RCC 7860 (cell line): ENCODE measurements at regions not wholly inside any gene's neighbourhood (a gene's known extent, or its start where the extent isn't known, plus 50 kb on each side); places are given as distances from the start of the nearest gene placed in this dataset.
"Not testable (repeated sequence)": the region's sequence is repeated elsewhere in the genome, so short reads cannot be mapped to it uniquely, and the experiment has no call there.

Experiments
- DNase-seq: peaks from one replicate; pipeline ENCODE4 v3.0.0-alpha.2; 2015; ENCODE audit warnings: low spot score
- FAIRE-seq: peaks from 2 replicates; lab custom pipeline; 2012; peaks lifted over from hg19 to GRCh38; lab: Jason Lieb, UNC

DNA sequence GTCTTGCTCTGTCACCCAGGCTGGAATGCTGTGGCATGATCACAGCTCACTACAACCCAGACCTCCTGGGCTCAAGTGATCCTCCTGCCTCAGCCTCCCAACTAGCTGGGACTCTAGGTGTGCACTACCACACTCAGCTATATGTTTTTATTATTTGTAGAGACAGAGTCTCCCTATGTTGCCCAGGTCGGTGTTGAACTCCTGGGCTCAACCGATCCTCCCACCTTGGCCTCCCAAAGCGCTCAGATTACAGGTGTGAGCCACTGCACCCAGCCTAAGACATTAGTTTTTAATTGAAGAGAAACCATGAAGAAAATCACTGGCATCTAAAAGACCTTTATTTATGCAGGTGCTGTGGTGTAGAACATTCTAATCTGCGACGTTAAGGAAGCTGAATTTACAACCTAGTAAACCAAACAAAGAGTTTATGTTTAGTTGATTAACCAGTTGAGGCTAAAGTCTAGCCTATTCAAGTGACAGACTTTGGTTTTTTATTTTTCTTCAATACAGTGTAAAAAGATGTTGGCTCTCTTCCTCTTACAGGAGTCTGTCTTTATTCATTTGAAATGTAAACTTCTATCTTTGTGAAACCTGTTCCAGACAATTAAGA is 52.5 kb upstream of the NBL1 start:
- no peak for DNase-seq
- FAIRE-seq: no peak

DNA sequence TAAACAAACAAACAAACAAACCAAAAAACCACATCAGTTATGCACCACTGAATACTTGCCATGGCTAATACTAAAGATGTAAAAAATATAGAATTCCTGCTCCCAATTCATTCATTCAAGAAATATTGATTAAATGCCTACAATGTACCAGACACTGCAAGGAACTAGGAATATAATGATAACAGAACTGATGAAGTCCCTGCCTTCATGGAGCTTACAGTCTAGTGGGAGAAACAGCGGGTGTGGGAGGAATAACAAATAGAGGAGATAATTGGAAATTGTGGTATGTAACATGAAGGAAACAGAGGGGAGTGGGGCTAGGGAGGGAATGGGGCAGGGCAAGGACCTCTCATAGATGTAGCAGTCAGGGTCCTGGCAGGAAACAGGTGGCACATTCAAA is 58.6 kb upstream of the NBL1 start:
- FAIRE-seq (no peak), DNase-seq (no peak)

DNA sequence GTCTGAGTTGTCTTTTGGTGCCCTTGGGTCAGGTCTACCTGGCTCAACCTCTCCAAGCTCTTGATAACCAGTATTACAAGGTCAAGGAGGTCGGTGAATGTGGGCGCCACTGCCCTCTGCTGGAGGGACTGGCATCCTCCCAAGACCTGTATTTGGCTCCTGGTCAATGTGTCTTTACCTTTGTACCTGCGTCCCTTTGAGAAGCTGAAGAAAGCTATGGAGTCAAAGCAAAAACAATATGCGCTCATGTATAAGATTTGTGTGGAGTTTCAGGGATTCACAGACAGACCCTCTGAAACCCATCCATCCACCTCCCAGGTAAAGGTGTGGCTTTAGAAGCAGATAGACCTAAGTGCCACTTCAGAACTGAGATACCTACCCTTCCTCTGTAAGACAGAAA is 61.8 kb upstream of the NBL1 start:
- peak; percentile 28 for DNase-seq
- no peak for FAIRE-seq

DNA sequence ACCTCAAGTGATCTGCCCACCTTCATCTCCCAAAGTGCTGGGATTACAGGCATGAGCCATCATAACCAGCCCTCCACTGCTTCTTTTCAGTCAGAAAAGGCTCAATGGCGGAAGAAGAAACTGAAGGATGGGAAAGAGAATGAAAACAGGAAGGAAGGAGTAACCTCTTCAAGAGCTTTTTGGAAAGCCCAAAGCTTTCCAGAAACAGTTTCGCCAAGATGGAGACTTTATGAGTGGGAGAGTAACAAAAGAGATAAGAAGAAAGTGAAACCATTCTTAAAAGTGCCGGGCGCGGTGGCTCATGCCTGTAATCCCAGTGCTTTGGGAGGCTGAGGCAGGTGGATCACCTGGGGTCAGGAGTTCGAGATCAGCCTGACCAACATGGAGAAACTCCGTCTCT is 62.7 kb upstream of the NBL1 start:
- no peak for DNase-seq
- FAIRE-seq: no peak

DNA sequence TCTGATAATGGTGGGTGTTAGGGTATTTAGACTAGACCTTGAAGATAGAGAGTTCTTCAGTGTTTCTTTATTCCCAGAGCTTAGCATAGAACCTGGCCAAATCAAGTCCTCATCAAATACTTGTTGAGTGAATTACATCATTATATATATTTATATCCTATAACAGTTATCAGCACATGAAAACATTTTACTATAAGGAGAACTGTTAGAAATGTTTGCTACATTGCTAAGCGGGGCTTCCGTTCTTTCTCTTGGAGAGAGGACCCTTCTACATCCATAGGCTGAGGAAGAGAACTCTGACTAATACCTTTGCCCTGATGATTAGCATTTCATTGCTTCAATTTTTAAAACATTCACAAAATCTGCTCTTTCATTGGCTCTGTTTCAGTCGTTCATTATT is 66.5 kb upstream of the NBL1 start:
- DNase-seq (no peak), FAIRE-seq (no peak)

DNA sequence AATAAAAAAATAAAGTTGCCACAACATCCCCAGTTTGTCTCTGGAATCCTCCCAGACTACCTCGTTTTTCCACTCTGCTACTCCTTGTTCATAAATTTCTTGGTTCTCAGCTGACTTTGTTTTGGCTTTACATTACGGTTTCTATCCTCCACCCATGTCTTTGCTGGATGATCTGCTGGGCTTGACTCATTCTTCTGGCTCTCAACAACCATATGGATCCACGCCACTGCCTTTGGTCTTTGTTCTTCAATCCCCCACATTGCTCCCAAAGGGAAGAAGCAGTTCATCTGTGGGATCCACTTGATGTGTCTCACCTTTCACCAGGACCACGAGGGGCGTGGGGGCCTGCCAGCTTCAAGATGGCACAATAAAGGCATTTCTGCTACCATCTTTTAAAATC is 67.1 kb upstream of the NBL1 start:
- DNase-seq: no peak
- FAIRE-seq: no peak

DNA sequence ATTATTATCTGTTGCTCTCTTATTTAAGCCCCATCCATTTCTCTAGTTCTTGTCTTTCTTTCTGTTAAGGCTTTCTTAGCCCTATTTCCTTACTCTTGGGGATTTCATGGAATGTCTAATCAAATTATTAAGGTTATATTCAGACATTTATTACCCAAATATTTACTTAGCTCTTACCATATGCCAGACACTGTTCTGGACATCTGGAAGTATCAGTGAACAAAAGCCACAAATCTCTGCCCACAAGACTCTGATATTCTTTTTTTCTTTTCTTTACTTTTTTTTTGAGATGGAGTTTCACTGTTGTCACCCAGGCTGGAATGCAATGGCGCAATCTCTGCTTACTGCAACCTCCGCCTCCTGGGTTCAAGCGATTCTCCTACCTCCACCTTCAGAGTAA is 74.3 kb upstream of the NBL1 start:
- FAIRE-seq: no peak
- no peak for DNase-seq

DNA sequence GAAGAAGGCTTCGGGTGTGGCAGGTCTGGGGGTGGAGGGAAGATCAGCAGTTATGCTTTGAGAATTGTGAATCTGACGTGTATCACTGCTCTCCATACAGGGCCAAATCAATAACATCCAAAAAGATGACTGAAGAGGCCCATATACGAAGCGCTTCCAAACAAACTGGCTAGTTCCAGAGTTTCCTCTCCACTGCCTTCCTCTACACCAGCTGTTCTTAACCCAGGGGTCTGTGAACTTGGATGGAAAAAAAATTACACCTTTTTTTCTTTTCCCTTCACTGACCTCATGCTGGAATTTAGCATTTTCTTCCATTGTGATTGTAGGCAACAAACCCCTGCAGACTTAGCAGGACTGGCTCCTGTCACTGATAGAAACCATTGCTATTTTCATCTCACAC is 77.1 kb upstream of the NBL1 start:
- DNase-seq (no peak), FAIRE-seq (no peak)

DNA sequence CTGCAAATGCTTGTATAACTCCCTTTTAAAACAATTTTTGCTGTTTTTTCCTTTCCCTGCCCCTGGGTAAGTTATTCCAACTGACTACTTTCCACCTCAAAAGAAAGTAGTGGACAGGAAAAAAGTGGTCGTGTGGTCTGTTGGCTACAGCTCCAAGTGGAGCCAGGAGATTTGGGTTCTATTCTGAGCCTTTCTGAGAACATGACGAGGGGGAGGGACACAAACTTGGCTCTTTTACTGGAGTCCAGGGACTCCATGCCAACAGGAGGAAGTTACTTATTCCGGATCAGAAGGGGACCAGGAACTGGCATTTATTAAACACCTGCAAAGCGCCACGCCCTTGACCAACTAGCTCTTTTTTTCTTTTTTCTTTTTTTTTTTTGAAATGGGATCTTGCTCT is 79.0 kb upstream of the CAPZB start:
- FAIRE-seq: no peak
- no peak for DNase-seq

DNA sequence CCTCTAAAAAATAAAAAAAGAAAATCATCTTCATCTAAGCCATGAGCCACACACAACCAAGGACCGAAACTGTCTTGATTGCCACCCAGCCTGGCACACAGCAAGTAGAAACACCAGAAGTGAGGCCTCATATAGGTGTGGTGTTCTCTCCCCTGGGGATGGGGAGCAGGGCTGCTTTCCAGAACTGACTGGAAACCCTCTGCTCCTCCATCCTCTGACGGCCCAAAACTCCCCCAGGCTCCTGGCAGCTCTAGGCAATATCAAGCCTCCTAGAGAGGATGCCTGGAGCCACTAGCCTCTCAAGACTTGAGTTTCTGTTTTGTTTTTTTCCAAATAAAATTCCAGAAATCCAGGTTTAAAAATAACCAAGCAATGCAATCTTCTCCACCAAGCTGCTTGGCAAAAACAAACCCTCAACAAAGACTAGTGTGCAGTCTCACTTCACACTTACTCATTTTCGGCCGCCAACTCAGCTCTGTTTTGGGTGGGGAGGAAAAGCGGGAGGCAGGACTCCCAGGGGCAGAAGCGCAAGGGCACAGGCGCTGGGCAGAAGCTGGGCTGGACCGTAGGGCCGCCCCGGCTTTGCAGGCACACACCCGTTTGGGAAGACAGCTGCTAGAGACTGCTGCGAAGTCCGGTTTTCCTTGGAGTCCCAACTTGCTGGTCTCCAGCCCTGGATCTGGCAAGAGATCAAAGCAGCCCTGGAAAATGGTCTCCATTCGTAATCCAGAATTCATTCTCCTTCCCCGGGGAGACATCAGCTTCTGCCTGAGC is 78.2 kb upstream of the CAPZB start:
- DNase-seq: no peak
- no peak for FAIRE-seq

DNA sequence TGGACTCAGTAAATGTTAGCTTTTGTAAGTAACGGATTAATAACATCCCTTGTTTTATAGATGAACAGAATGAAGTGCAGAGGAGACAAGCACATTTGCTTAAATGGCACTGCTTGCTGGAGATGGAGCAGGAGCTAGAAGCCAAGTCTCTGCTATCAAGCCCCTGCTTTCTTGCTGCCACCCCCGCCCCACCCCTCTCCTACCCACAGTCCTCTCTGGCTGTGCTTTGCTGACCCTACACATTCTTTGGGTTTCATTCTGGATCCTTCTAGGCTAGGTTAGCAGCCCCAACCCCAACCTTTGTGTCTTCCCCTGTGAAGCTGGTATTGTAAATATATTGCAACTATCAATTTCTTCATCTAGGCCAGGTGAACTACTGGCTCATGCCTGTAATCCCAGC is 77.5 kb upstream of the CAPZB start:
- FAIRE-seq: no peak

DNA sequence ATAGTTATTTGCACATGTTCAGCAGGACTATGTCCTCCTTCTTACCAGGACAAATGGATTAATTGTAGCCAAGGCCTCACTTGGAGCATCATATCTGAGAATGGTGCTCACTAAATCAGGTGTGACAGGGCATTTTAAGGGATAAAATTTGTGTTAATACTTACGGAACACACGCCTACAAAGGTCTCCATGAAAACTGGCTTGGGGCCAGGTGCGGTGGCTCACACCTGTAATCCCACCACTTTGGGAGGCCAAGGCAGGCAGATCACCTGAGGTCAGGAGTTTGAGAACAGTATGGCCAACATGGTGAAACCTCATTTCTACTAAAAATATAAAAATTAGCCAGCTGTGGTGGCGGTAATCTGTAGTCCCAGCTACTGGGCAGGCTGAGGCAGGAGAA is 75.1 kb upstream of the CAPZB start:
- FAIRE-seq: no peak
- no peak for DNase-seq

More for the DNA sequence above, 77.5 kb upstream of the CAPZB start:
- DNase-seq: no peak

DNA sequence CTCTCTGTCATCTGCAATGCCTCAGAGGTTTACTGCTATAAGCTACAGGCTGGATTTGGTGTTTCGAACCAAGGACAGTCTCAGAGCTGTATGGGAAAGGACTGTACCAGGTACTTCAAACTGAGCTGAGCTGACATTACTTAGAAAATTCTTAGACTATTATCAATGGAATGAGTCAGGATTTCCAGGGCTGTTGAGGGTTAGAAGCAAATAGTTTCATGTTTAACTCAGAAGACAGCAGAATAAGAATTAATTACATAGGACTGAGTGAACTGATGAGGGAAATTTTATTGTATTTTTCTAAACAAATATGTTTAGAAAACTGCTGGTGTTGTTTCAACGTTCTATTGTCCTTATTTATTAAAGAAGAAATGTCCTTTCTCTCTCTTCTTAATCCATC is 74.3 kb upstream of the CAPZB start:
- FAIRE-seq: peak; percentile 21
- DNase-seq: peak; percentile 75

DNA sequence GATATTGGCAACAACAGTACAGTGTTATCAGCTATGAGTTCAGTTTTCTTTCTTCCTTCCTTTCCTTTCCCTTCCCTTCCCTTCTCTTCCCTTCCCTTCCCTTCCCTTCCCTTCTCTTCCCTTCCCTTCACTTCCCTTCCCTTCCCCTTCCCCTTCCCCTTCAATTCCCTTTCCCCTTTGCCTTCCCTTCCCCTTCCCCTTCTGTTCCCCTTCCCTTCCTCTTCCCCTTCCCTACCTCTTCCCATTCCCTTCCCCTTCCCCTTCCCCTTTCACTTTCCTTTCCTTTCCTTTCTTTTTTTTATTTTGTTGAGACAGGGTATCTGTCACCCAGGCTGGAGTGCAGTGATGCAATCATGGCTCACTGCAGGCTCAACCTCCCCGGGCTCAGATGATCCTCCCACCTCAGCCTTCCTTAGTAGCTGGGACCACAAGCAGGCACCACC is 72.3 kb upstream of the CAPZB start:
- DNase-seq (peak; percentile 20), FAIRE-seq (no peak)

DNA sequence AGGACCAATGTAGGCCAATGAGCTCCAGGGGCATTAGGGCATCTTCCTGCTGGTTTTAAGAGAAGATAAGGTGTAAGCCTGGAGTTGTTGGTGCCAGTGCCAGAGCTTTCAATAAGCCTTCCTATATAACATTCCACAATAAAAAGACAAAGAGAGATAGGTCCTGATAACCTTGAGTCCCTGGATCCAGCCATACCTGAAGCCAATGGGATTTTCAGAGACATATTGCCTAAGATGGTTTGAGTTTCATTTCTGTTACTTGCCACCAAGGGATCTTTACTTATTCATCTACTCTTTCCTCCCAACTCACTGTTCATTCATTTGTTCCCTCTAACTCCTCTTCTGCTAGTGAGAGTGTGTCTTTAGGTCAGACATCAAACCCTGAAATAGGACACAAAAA is 68.8 kb upstream of the CAPZB start:
- no peak for FAIRE-seq

DNA sequence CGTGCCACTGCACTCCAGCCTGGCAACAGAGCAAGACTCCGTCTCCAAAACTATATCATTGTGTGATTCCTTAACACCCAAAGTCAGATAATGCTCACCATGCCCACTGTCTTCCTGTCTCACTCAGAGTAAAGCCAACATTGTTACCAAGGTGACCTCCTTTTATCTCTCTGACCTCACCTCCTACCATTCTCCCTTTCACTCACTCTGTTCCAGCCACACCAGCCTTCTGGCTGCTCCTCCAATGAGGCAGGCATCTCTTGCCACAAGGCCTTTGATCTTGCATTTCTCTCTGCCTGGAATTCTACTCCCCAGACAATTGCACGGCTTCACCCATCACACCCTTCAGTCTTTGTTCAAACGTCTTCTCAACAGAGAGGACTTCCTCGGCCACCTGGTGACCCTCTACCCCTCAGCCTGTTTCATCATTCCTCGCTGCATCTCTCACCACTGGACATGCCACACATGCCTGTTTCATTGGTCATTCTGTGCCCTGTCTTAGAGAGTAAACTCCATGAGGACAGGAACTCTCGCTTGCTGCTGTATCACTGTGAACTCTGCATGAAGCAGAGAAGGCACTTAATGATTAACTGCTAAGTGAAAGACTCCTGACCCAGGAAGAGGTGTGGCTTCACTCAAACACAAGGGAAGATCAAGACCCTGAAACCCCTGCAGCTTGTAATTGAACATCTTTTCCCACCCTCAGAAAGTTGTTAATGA is 67.1 kb upstream of the CAPZB start:
- DNase-seq (no peak), FAIRE-seq (no peak)

More for the DNA sequence above, 68.8 kb upstream of the CAPZB start:
- DNase-seq: no peak

DNA sequence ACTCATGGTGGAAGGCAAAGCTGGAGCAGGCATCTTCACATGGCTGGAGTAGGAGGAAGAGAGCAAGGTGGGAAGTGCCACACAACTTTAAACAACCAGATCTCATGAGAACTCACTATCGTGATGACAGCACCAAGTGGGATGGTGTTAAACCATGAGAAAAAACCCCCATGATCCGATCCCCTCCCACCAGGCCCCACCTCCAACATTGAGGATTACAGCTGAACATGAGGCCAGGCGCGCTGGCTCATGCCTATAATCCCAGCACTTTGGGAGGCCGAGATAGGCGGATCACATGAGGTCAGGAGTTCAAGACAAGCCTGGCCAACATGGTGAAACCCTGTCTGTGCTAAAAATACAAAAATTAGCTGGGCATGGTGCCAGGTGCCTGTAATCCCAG is 66.5 kb upstream of the CAPZB start:
- not testable (repeated sequence) for DNase-seq, FAIRE-seq

DNA sequence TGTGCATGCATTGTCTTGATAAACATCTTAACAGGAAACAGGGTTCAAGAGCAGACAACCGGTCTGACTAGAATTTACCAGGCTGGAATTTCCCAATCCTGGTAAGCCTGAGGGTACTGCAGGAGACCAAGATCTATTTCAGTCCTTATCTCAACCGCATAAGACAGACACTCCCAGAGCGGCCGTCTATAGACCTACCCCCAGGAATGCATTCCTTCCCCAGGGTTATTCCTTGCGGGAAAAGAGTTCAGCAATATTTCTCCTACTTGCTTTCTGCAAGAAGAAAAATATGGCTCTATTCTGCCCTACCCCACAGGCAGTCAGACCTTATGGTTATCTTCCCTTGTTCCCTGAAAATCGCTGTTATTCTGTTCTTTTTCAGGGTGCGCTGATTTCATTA is 65.1 kb upstream of the CAPZB start:
- DNase-seq, FAIRE-seq: not testable (repeated sequence)

DNA sequence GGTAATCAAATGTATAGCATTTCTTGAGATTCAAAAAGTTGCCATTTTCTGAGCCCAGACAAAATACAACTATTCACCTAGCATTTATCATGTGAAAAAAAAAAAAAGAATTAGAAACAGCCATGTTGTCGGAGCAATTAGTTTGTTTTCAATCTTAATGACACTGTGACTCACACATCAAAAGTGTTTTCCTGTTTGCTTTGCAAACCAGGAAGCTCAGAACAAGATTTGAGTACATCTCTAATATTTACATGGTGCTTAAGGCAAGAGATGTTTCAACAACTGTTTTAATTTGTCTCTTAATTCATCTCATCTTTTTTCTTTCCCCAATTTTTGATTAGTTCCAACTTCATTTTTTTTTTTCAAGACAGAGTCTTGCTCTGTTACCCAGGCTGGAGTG is 62.5 kb upstream of the CAPZB start:
- DNase-seq: no peak

DNA sequence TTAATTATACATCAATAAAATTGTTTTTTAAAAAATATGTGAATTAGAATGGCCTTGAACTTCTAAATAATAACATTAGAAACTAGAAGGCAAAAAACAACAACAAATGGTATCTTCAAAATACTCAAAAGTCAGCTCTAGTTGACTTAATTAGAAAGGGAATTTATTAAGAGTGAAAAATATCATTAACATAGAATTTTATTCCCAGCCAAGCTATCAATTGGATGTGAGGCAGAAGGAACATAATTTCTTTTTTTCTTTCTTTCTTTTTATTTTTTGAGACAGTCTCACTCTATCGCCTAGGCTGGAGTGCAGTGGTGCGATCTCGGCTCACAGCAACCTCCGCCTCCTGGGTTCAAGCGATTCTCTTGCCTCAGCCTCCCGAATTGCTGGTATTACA is 51.2 kb upstream of the CAPZB start:
- no peak for FAIRE-seq
- DNase-seq: no peak

More for the DNA sequence above, 62.5 kb upstream of the CAPZB start:
- no peak for FAIRE-seq

DNA sequence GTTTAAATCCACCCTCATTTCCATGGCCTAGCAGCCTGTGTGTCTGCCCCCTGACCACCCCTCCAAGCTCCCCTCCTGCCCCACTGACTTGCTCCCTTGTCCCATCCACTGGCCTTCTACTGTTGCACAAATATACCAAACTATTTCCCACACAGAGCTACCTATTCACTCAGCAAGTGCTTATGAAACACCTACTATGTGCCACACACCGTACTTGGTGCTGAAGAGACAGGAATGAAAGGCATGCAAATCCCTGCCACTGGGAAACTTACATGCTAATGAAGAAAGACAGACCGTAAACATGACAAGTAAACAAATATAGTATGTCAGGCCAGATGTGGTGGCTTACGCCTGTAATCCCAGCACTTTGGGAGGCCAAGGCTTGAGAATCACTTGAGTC is 49.9 kb upstream of the CAPZB start:
- no peak for DNase-seq

More for the DNA sequence above, 49.9 kb upstream of the CAPZB start:
- no peak for FAIRE-seq
